ENCODE measurements at regions not wholly inside any gene's neighbourhood (a gene's known extent, or its start where the extent isn't known, plus 50 kb on each side); places are given as distances from the start of the nearest gene placed in this dataset.
"Not testable (repeated sequence)": the region's sequence is repeated elsewhere in the genome, so short reads cannot be mapped to it uniquely, and the experiment has no call there.

DNA sequence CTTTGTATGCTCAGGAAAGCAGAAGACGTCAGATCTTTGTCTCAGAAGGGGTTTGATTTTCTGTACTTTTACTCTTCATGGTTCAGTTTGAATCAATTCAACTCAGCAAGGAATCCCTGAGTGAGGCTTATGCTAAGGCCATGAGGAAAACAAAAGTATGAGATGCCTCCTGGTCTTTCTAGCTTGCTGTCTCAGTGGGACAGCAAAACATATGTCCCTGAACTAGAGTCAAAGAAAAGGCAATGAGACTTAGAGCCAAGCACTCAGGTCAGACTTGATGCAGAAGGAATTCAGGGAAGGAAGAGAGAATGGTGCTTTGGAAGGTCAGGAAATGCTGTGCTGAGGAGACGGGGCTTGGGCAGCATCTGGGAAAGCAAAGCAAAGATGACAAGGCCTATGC is 236.2 kb upstream of the SFRP2 start:
- Histone ChIP-seq H3K36me3 (ENCODE audit: control insufficient read depth, insufficient read depth, low read length) (no peaks in the 10 kb centered on the region), H2BK5ac (ENCODE audit: low read length) (no peak overlapping the region), H3K4ac (ENCODE audit: low read depth, low read length) (no peak overlapping the region), H3K9ac (ENCODE audit: low read length) (no peak overlapping the region), H3K18ac (ENCODE audit: low read length) (no peak overlapping the region), H3K4me2 (ENCODE audit: low read length) (no peak overlapping the region), H4K5ac (ENCODE audit: low read length) (no peak overlapping the region), H3K4me1 (ENCODE audit: control insufficient read depth, low read depth, low read length) (no peaks in the 10 kb centered on the region), H3K56ac (ENCODE audit: low read length) (no peak overlapping the region), H2AK5ac (ENCODE audit: low read length) (no peak overlapping the region), H2BK15ac (replicated peaks; ENCODE audit: low read depth) (no peak overlapping the region), H3K79me2 (ENCODE audit: control insufficient read depth, insufficient read depth, low read length) (no peaks in the 10 kb centered on the region), H3K23ac (ENCODE audit: low read length) (no peak overlapping the region), H4K8ac (ENCODE audit: low read depth, low read length) (no peak overlapping the region), H2BK120ac (ENCODE audit: low read depth, low read length) (no peak overlapping the region), H3K79me1 (ENCODE audit: low read length) (no peaks in the 10 kb centered on the region), H3K4me3 (ENCODE audit: low read length) (no peak overlapping the region), H3K27ac (ENCODE audit: low read depth, low read length) (no peak overlapping the region), H3K27me3 (ENCODE audit: insufficient read depth, low read length, poor library complexity) (no peaks in the 10 kb centered on the region)
- no peak for DNase-seq
- no CpG with 5 or more reads among the region's 2 CpGs for WGBS (ENCODE audit: extremely low coverage, insufficient coverage, low lambda C conversion rate)

DNA sequence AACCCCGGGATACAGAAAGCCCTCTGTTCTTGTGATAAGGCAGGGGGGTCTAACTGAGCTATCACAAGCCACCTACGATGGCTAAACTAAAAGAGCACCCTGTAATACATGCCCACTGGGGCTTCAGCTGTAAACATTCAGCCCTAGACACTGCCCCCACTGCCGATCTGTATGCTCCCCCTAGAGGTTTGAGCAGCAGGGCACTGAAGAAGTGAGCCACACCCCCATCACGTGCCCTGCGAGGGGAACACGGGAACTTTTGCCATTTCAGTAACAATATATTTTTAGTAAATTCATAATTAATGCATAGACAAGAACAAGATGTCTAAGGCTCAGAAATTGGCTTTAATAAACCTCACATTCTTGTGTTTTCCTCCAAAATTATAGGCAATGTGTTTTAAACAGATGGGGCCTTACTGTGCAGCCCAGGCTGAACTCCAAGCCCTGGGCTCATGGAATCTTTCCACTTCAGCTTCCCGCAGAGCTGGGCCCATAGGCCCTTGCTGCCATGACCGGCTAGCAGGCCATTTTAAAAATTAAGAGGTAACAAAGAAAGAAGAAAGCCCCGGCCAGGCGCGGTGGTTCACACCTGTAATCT is 235.3 kb upstream of the SFRP2 start:
- no peaks in the 10 kb centered on the region for H3K79me2 ChIP-seq (ENCODE audit: control insufficient read depth, insufficient read depth, low read length)
- H3K4me2 ChIP-seq (ENCODE audit: low read length) = no peak overlapping the region
- H3K79me1 ChIP-seq (ENCODE audit: low read length) = no peaks in the 10 kb centered on the region
- no CpG with 5 or more reads among the region's 11 CpGs for WGBS (ENCODE audit: extremely low coverage, insufficient coverage, low lambda C conversion rate)
- no peak overlapping the region for H3K23ac ChIP-seq (ENCODE audit: low read length)
- no peaks in the 10 kb centered on the region for H3K27me3 ChIP-seq (ENCODE audit: insufficient read depth, low read length, poor library complexity)
- H4K5ac ChIP-seq (ENCODE audit: low read length) = no peak overlapping the region
- H4K8ac ChIP-seq (ENCODE audit: low read depth, low read length) = no peak overlapping the region
- no peak overlapping the region for H3K9ac ChIP-seq (ENCODE audit: low read length)
- H3K4me3 ChIP-seq (ENCODE audit: low read length) = no peak overlapping the region
- no peak overlapping the region for H3K56ac ChIP-seq (ENCODE audit: low read length)
- H2BK15ac ChIP-seq (replicated peaks; ENCODE audit: low read depth) = no peak overlapping the region
- no peaks in the 10 kb centered on the region for H3K36me3 ChIP-seq (ENCODE audit: control insufficient read depth, insufficient read depth, low read length)
- H3K18ac ChIP-seq (ENCODE audit: low read length) = no peak overlapping the region
- no peak overlapping the region for H2BK120ac ChIP-seq (ENCODE audit: low read depth, low read length)
- no peak overlapping the region for H2AK5ac ChIP-seq (ENCODE audit: low read length)
- no peak overlapping the region for H2BK5ac ChIP-seq (ENCODE audit: low read length)
- H3K4me1 ChIP-seq (ENCODE audit: control insufficient read depth, low read depth, low read length) = no peaks in the 10 kb centered on the region
- H3K27ac ChIP-seq (ENCODE audit: low read depth, low read length) = no peak overlapping the region
- DNase-seq = peak; percentile 48
- H3K4ac ChIP-seq (ENCODE audit: low read depth, low read length) = no peak overlapping the region

DNA sequence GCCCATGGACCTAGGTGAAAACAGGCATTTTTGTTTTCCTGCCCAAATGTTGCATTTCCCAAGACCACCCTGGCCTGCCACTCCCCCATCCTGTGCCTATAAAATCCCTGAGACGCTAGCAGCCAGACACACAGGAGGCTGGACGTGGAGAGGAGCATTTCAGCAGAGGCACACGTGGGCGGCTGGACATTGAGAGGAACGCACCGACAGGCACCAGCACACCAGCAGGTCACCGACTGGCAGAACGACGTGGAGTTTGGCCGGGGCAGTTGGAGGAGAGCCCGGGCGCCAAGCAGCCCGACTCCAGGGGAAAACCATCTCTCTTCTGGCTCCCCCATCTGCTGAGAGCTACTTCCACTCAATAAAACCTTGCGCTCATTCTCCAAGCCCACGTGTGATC is 234.8 kb upstream of the SFRP2 start:
- not testable (repeated sequence) for H3K56ac ChIP-seq (ENCODE audit: low read length); H3K18ac ChIP-seq (ENCODE audit: low read length); H3K27me3 ChIP-seq (ENCODE audit: insufficient read depth, low read length, poor library complexity); H3K23ac ChIP-seq (ENCODE audit: low read length); H2BK120ac ChIP-seq (ENCODE audit: low read depth, low read length); H3K9ac ChIP-seq (ENCODE audit: low read length); H2BK5ac ChIP-seq (ENCODE audit: low read length); H2BK15ac ChIP-seq (replicated peaks; ENCODE audit: low read depth); DNase-seq; H4K5ac ChIP-seq (ENCODE audit: low read length); H4K8ac ChIP-seq (ENCODE audit: low read depth, low read length); H2AK5ac ChIP-seq (ENCODE audit: low read length); H3K4me1 ChIP-seq (ENCODE audit: control insufficient read depth, low read depth, low read length); H3K4me3 ChIP-seq (ENCODE audit: low read length); H3K79me2 ChIP-seq (ENCODE audit: control insufficient read depth, insufficient read depth, low read length); H3K27ac ChIP-seq (ENCODE audit: low read depth, low read length); H3K79me1 ChIP-seq (ENCODE audit: low read length); H3K4ac ChIP-seq (ENCODE audit: low read depth, low read length); H3K36me3 ChIP-seq (ENCODE audit: control insufficient read depth, insufficient read depth, low read length); H3K4me2 ChIP-seq (ENCODE audit: low read length)
- WGBS (ENCODE audit: extremely low coverage, insufficient coverage, low lambda C conversion rate) = no CpG with 5 or more reads among the region's 15 CpGs

DNA sequence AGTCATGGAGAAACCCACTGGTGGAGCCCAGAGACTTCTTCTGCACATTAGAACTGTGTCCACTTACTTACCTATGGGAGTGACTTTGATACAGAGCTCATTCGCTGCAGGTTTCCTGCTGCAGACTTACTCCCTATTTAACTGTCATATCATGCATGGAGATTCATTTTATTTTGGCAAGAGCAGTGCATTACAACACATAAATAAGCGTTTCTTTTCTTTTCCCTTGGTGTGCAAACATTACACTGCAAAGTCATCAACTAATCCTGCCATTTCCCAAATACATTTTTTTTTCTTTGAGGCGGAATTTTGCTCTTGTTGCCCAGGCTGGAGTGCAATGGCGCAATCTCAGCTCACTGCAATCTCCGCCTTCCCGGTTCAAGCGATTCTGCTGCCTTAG is 230.9 kb upstream of the SFRP2 start:
- Histone ChIP-seq H2BK120ac (ENCODE audit: low read depth, low read length) (no peak overlapping the region), H3K79me1 (ENCODE audit: low read length) (no peaks in the 10 kb centered on the region), H2BK15ac (replicated peaks; ENCODE audit: low read depth) (no peak overlapping the region), H3K36me3 (ENCODE audit: control insufficient read depth, insufficient read depth, low read length) (no peaks in the 10 kb centered on the region), H3K18ac (ENCODE audit: low read length) (no peak overlapping the region), H3K4ac (ENCODE audit: low read depth, low read length) (no peak overlapping the region), H3K27me3 (ENCODE audit: insufficient read depth, low read length, poor library complexity) (no peaks in the 10 kb centered on the region), H3K23ac (ENCODE audit: low read length) (no peak overlapping the region), H4K8ac (ENCODE audit: low read depth, low read length) (no peak overlapping the region), H3K4me3 (ENCODE audit: low read length) (no peak overlapping the region), H3K4me2 (ENCODE audit: low read length) (no peak overlapping the region), H3K4me1 (ENCODE audit: control insufficient read depth, low read depth, low read length) (no peaks in the 10 kb centered on the region), H2BK5ac (ENCODE audit: low read length) (no peak overlapping the region), H3K56ac (ENCODE audit: low read length) (no peak overlapping the region), H3K79me2 (ENCODE audit: control insufficient read depth, insufficient read depth, low read length) (no peaks in the 10 kb centered on the region), H3K9ac (ENCODE audit: low read length) (no peak overlapping the region), H4K5ac (ENCODE audit: low read length) (no peak overlapping the region), H2AK5ac (ENCODE audit: low read length) (no peak overlapping the region), H3K27ac (ENCODE audit: low read depth, low read length) (no peak overlapping the region)
- no CpG with 5 or more reads among the region's 7 CpGs for WGBS (ENCODE audit: extremely low coverage, insufficient coverage, low lambda C conversion rate)
- no peak for DNase-seq

DNA sequence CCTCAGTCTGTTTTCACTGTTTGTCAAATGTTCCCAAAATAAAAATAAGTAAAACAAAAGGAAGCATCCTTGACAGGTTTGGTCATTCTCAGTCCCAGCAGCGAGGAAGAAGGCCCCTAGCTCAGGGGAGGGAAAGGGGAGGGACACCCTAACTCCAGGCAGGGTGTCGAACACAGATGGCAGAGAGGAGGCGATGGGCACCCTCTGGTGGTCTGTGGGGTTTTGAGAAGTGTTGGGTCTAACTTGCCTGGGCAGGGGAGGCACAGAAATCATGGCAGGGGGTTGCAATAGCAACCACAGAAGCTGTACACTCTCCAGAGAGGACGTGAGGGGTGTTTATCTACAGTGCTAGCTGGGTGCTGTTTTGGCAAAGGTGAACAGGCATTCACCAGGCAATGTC is 229.8 kb upstream of the SFRP2 start:
- H3K18ac ChIP-seq (ENCODE audit: low read length) = no peak overlapping the region
- H3K36me3 ChIP-seq (ENCODE audit: control insufficient read depth, insufficient read depth, low read length) = no peaks in the 10 kb centered on the region
- no peak overlapping the region for H3K27ac ChIP-seq (ENCODE audit: low read depth, low read length)
- no peak overlapping the region for H4K8ac ChIP-seq (ENCODE audit: low read depth, low read length)
- no peak overlapping the region for H2AK5ac ChIP-seq (ENCODE audit: low read length)
- no peak overlapping the region for H3K56ac ChIP-seq (ENCODE audit: low read length)
- H3K79me2 ChIP-seq (ENCODE audit: control insufficient read depth, insufficient read depth, low read length) = no peaks in the 10 kb centered on the region
- no peak overlapping the region for H3K4me3 ChIP-seq (ENCODE audit: low read length)
- no peak overlapping the region for H3K4me2 ChIP-seq (ENCODE audit: low read length)
- H3K27me3 ChIP-seq (ENCODE audit: insufficient read depth, low read length, poor library complexity) = no peaks in the 10 kb centered on the region
- H2BK120ac ChIP-seq (ENCODE audit: low read depth, low read length) = no peak overlapping the region
- no CpG with 5 or more reads among the region's 4 CpGs for WGBS (ENCODE audit: extremely low coverage, insufficient coverage, low lambda C conversion rate)
- no peak overlapping the region for H2BK5ac ChIP-seq (ENCODE audit: low read length)
- H3K9ac ChIP-seq (ENCODE audit: low read length) = no peak overlapping the region
- no peak overlapping the region for H3K4ac ChIP-seq (ENCODE audit: low read depth, low read length)
- no peaks in the 10 kb centered on the region for H3K4me1 ChIP-seq (ENCODE audit: control insufficient read depth, low read depth, low read length)
- no peak overlapping the region for H3K23ac ChIP-seq (ENCODE audit: low read length)
- DNase-seq = peak; percentile 66
- H4K5ac ChIP-seq (ENCODE audit: low read length) = no peak overlapping the region
- no peak overlapping the region for H2BK15ac ChIP-seq (replicated peaks; ENCODE audit: low read depth)
- no peaks in the 10 kb centered on the region for H3K79me1 ChIP-seq (ENCODE audit: low read length)

DNA sequence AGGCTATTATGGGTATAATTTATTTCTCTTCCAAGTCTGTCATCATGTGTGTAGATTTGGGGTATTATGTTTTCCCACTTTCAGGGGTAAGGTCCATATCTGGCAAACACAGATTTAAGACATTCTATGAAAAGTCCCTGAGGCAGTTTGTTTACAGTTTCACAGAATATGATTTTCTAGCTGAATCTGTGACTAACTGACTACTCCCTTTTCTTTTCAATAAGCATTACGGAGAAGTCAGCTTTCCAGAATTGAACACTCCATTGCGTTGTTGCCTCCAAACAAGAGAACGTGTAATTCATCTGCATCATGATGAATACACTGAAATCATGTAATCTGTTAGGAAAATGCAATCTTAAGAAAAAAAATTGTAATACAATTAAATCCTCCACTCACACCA is 226.7 kb upstream of the SFRP2 start:
- H3K18ac ChIP-seq (ENCODE audit: low read length) = no peak overlapping the region
- H3K79me1 ChIP-seq (ENCODE audit: low read length) = no peaks in the 10 kb centered on the region
- no peak overlapping the region for H4K5ac ChIP-seq (ENCODE audit: low read length)
- no peak overlapping the region for H3K23ac ChIP-seq (ENCODE audit: low read length)
- H3K4me1 ChIP-seq (ENCODE audit: control insufficient read depth, low read depth, low read length) = no peaks in the 10 kb centered on the region
- H3K4ac ChIP-seq (ENCODE audit: low read depth, low read length) = no peak overlapping the region
- no peak for DNase-seq
- no peak overlapping the region for H4K8ac ChIP-seq (ENCODE audit: low read depth, low read length)
- H3K36me3 ChIP-seq (ENCODE audit: control insufficient read depth, insufficient read depth, low read length) = no peaks in the 10 kb centered on the region
- H3K56ac ChIP-seq (ENCODE audit: low read length) = no peak overlapping the region
- no peak overlapping the region for H3K27ac ChIP-seq (ENCODE audit: low read depth, low read length)
- no CpG with 5 or more reads among the region's 3 CpGs for WGBS (ENCODE audit: extremely low coverage, insufficient coverage, low lambda C conversion rate)
- H3K9ac ChIP-seq (ENCODE audit: low read length) = no peak overlapping the region
- no peak overlapping the region for H3K4me2 ChIP-seq (ENCODE audit: low read length)
- H2BK120ac ChIP-seq (ENCODE audit: low read depth, low read length) = no peak overlapping the region
- no peaks in the 10 kb centered on the region for H3K79me2 ChIP-seq (ENCODE audit: control insufficient read depth, insufficient read depth, low read length)
- no peaks in the 10 kb centered on the region for H3K27me3 ChIP-seq (ENCODE audit: insufficient read depth, low read length, poor library complexity)
- H2AK5ac ChIP-seq (ENCODE audit: low read length) = no peak overlapping the region
- H2BK5ac ChIP-seq (ENCODE audit: low read length) = no peak overlapping the region
- no peak overlapping the region for H2BK15ac ChIP-seq (replicated peaks; ENCODE audit: low read depth)
- no peak overlapping the region for H3K4me3 ChIP-seq (ENCODE audit: low read length)

All from mesendoderm (in vitro differentiated cells).